Body of pancreas (tissue), 4 donors: ENCODE measurements at regions not wholly inside any gene's neighbourhood (a gene's known extent, or its start where the extent isn't known, plus 50 kb on each side); places are given as distances from the start of the nearest gene placed in this dataset.

Experiments
- CTCF ChIP-seq, 7 experiments: fragments of 450-650 bp in 4 of 7; fragments of 200-600 bp in 3 of 7; sonication (generic) in 3 of 7; IDR thresholded peaks; one replicate each; pipeline ENCODE4 v1.5.1; 2016 to 2019; ENCODE audit warnings: antibody characterized with exemption in 7 of 7
- POLR2A ChIP-seq, 3 donors: fragments of 450-650 bp; IDR thresholded peaks; one replicate each; pipeline ENCODE4 v1.6.1; 2016; ENCODE audit warnings: antibody characterized with exemption in 3 of 3, mild to moderate bottlenecking in 2 of 3

GRCh38 chr18:74019864-74020263 lies 127.8 kb downstream of the FBXO15 start:
- TF ChIP-seq POLR2A (IDR thresholded peaks at IDR 0.05) (no peak), CTCF (IDR thresholded peaks at IDR 0.05) (no peak)
